Mammary epithelial cell (primary cell): ENCODE measurements at regions not wholly inside any gene's neighbourhood (a gene's known extent, or its start where the extent isn't known, plus 50 kb on each side); places are given as distances from the start of the nearest gene placed in this dataset.

Source experiments
- CTCF ChIP-seq, 2 donors: IDR thresholded peaks in 1 of 2; conservative IDR thresholded peaks in 1 of 2; 2 replicates each; pipeline ENCODE4 v1.5.1; 2011 to 2012; ENCODE audit warnings: inconsistent platforms in 2 of 2, low read length in 2 of 2, mild to moderate bottlenecking in 2 of 2, control low read depth in 1 of 2, low read depth in 1 of 2; ENCODE audit not compliant: insufficient read depth in 1 of 2; ENCODE audit errors: extremely low read depth in 1 of 2
- EZH2 ChIP-seq: IDR thresholded peaks from 2 replicates; pipeline ENCODE4 v1.6.1; 2012; ENCODE audit warnings: low read length, inconsistent platforms, borderline replicate concordance

GRCh38 chr4:54840430-54840829 is 182.7 kb downstream of the KIT start:
- TF ChIP-seq CTCF (conservative IDR thresholded peaks at IDR 0.05 in 1 of 2, IDR thresholded peaks at IDR 0.05 in 1 of 2; ENCODE audit: extremely low read depth in 1 of 2, insufficient read depth in 1 of 2, low read depth in 1 of 2, low read length in 2 of 2) (no peak), EZH2 (no peak)
